ENCODE measurements at regions not wholly inside any gene's neighbourhood (a gene's known extent, or its start where the extent isn't known, plus 50 kb on each side); places are given as distances from the start of the nearest gene placed in this dataset.

DNA sequence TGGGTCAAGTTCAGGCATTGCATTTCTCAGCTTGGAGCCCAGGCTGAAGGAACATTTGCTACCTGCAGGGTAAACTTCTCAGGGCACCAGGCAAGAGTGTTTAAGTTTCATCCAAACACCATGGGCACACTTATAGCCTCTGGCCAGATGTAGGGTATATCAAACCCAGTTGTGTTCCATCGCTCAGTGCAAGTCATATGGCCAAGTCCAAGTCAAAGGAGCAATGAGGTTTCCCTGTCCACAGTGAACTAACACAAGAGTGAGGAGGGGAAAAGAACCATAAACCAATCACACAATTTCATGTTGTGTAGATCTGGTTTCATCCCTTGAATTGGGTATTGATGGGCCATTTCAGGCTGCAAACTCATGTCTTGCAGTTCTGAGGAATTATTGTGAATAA is 107.2 kb downstream of the SOX11 start:
- intact Hi-C loops (cut with DNase I; ENCODE audit: low total_unique reads): no loop called here

GRCh38 chr2:5803547-5803946 is 111.4 kb downstream of the SOX11 start:
- TF ChIP-seq POLR2A (IDR thresholded peaks at IDR 0.05) (no peak), CTCF (IDR thresholded peaks at IDR 0.05 in 4 of 5, conservative IDR thresholded peaks at IDR 0.05 in 1 of 5) (no peak)
- ATAC-seq: no peak
- Histone ChIP-seq H3K4me3 (no peak overlapping the region), H3K9me3 (no peaks in the 10 kb centered on the region), H3K4me1 (no peaks in the 10 kb centered on the region), H3K27me3 (peaks cover 0 to 2% (median 0%) of the 10 kb centered on the region in 3 donors), H3K36me3 (no peaks in the 10 kb centered on the region), H3K27ac (no peak overlapping the region)
- intact Hi-C loops (cut with DNase I; ENCODE audit: low total_unique reads) (no loop called here), in situ Hi-C loops (cut with MboI; ENCODE audit: low sequenced_read_pairs in 4 of 4) (no loop called here)
- no peak for DNase-seq

More for the DNA sequence above, 107.2 kb downstream of the SOX11 start:
- DNase-seq (no peak), ATAC-seq (no peak)
- Histone ChIP-seq H3K27me3 (no peaks in the 10 kb centered on the region), H3K36me3 (no peaks in the 10 kb centered on the region), H3K4me1 (no peaks in the 10 kb centered on the region), H3K27ac (no peak overlapping the region), H3K9me3 (no peaks in the 10 kb centered on the region), H3K4me3 (no peak overlapping the region)
- no peak for TF ChIP-seq POLR2A (IDR thresholded peaks at IDR 0.05)
- TF ChIP-seq CTCF (IDR thresholded peaks at IDR 0.05 in 4 of 5, conservative IDR thresholded peaks at IDR 0.05 in 1 of 5): no peak
- in situ Hi-C loops (cut with MboI; ENCODE audit: low sequenced_read_pairs in 4 of 4): no loop called here

- intact Hi-C loops (cut with DNase I; ENCODE audit: low total_unique reads): no loop called here
- ATAC-seq: no peak
Observed at GRCh38 chr2:5818961-5819600, 126.9 kb downstream of the SOX11 start.

GRCh38 chr2:5824126-5824525 is 131.9 kb downstream of the SOX11 start:
- no peaks in the 10 kb centered on the region for H3K36me3 ChIP-seq
- ATAC-seq (no peak), DNase-seq (no peak)
- intact Hi-C loops (cut with DNase I; ENCODE audit: low total_unique reads) (no loop called here), in situ Hi-C loops (cut with MboI; ENCODE audit: low sequenced_read_pairs in 4 of 4) (no loop called here)
- TF ChIP-seq CTCF (IDR thresholded peaks at IDR 0.05 in 4 of 5, conservative IDR thresholded peaks at IDR 0.05 in 1 of 5) (no peak), POLR2A (IDR thresholded peaks at IDR 0.05) (no peak)
- H3K4me3 ChIP-seq: no peak overlapping the region
- no peaks in the 10 kb centered on the region for H3K9me3 ChIP-seq
- no peaks in the 10 kb centered on the region for H3K27me3 ChIP-seq
- no peaks in the 10 kb centered on the region for H3K4me1 ChIP-seq
- no peak overlapping the region for H3K27ac ChIP-seq

More at GRCh38 chr2:5818961-5819600, 126.9 kb downstream of the SOX11 start:
- no peak for DNase-seq
- Histone ChIP-seq H3K9me3 (no peaks in the 10 kb centered on the region), H3K27ac (no peak overlapping the region), H3K4me3 (no peak overlapping the region), H3K36me3 (no peaks in the 10 kb centered on the region), H3K4me1 (no peaks in the 10 kb centered on the region), H3K27me3 (no peaks in the 10 kb centered on the region)
- in situ Hi-C loops (cut with MboI; ENCODE audit: low sequenced_read_pairs in 4 of 4): no loop called here
- TF ChIP-seq POLR2A (IDR thresholded peaks at IDR 0.05) (no peak), CTCF (IDR thresholded peaks at IDR 0.05 in 4 of 5, conservative IDR thresholded peaks at IDR 0.05 in 1 of 5) (no peak)

DNA sequence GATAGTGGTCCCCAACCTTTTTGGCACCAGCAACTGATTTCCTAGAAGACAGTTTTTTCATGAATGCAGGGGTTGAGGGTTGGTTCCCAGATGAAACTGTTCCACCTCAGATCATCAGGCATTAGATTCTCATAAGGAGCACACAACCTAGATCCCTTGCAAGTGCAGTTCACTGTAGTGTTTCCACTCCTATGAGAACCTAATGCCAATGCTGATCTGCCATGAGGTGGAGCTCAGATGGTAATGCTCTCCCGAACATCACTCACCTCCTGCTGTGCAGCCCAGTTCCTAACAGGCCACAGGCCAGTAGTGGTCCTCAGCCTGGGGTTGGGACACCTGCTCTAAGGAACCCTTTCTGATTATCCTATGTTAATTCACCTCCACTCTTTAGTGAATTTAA is 133.5 kb downstream of the SOX11 start:
- intact Hi-C loops (cut with DNase I; ENCODE audit: low total_unique reads): no loop called here
- in situ Hi-C loops (cut with MboI; ENCODE audit: low sequenced_read_pairs in 4 of 4): no loop called here
- ATAC-seq: no peak

More for the DNA sequence above, 133.5 kb downstream of the SOX11 start:
- H3K36me3 ChIP-seq: no peaks in the 10 kb centered on the region
- no peak for DNase-seq
- H3K4me3 ChIP-seq: no peak overlapping the region
- no peaks in the 10 kb centered on the region for H3K4me1 ChIP-seq
- H3K27me3 ChIP-seq: no peaks in the 10 kb centered on the region
- no peak overlapping the region for H3K27ac ChIP-seq
- H3K9me3 ChIP-seq: no peaks in the 10 kb centered on the region
- TF ChIP-seq POLR2A (IDR thresholded peaks at IDR 0.05) (no peak), CTCF (IDR thresholded peaks at IDR 0.05 in 4 of 5, conservative IDR thresholded peaks at IDR 0.05 in 1 of 5) (no peak)

Data from gastrocnemius medialis (tissue), 4 donors.